CD4-positive, alpha-beta T cell (primary cell): ENCODE measurements at regions not wholly inside any gene's neighbourhood (a gene's known extent, or its start where the extent isn't known, plus 50 kb on each side); places are given as distances from the start of the nearest gene placed in this dataset.

Source experiments
- ATAC-seq: fragments of 200-7000 bp; cut with Tn5 transposase; one replicate; pipeline ENCODE4 v1.10.0; 2022; ENCODE audit warnings: mild to moderate bottlenecking; ENCODE audit not compliant: poor library complexity
- CTCF ChIA-PET: fragments of 350-600 bp; sonication (Branson Sonifier 250); formaldehyde crosslinking; loops from one replicate; lab custom pipeline; 2021; ENCODE audit warnings: antibody characterized with exemption, inconsistent platforms; lab: Charles Lee
- POLR2A ChIA-PET: fragments of 350-600 bp; sonication (Branson Sonifier 250); formaldehyde crosslinking; loops from one replicate; lab custom pipeline; 2021; ENCODE audit warnings: antibody characterized with exemption, inconsistent platforms; lab: Charles Lee
- DNase-seq, 14 experiments: peaks; one replicate each; pipeline ENCODE4 v3.0.0-alpha.2; 2013 to 2020; ENCODE audit warnings: mixed read lengths in 2 of 14
- H3K27ac ChIP-seq, 2 donors: one replicate each; pipeline versions ENCODE4 v1.5.1 to v1.7.0; 2013; ENCODE audit warnings: low read length in 2 of 2, low read depth in 1 of 2, mild to moderate bottlenecking in 1 of 2
- H3K27me3 ChIP-seq, 2 experiments: 1 replicate in 1 of 2; 2 replicates in 1 of 2; pipeline versions ENCODE4 v1.6.1 to v1.7.0; 2013; ENCODE audit warnings: low read length in 2 of 2, control low read depth in 1 of 2, mild to moderate bottlenecking in 1 of 2, moderate library complexity in 1 of 2; ENCODE audit not compliant: insufficient read depth in 2 of 2, control insufficient read depth in 1 of 2
- H3K36me3 ChIP-seq: one replicate; pipeline ENCODE4 v1.6.1; 2013; ENCODE audit warnings: low read length, control low read depth; ENCODE audit not compliant: insufficient read depth
- H3K4me1 ChIP-seq: one replicate; pipeline ENCODE4 v1.6.1; 2013; ENCODE audit warnings: low read length, control low read depth; ENCODE audit not compliant: insufficient read depth
- H3K4me3 ChIP-seq: one replicate; pipeline ENCODE4 v1.5.1; 2013; ENCODE audit warnings: mild to moderate bottlenecking, low read length, moderate library complexity
- H3K9me3 ChIP-seq, 2 experiments: 1 replicate in 1 of 2; 2 replicates in 1 of 2; pipeline versions ENCODE4 v1.6.1 to v1.7.0; 2013; ENCODE audit warnings: low read length in 2 of 2, mild to moderate bottlenecking in 2 of 2, control low read depth in 1 of 2, moderate library complexity in 1 of 2; ENCODE audit not compliant: control insufficient read depth in 1 of 2, insufficient read depth in 1 of 2
- H3K27ac Mint-ChIP-seq: one replicate; pipeline ENCODE4 v1.8.0; 2020; ENCODE audit warnings: mixed read lengths
- H3K27me3 Mint-ChIP-seq: one replicate; pipeline ENCODE4 v1.8.0; 2021; ENCODE audit warnings: mixed read lengths
- H3K36me3 Mint-ChIP-seq: one replicate; pipeline ENCODE4 v1.8.0; 2021; ENCODE audit warnings: low read depth, mixed read lengths
- H3K4me1 Mint-ChIP-seq: one replicate; pipeline ENCODE4 v1.8.0; 2021; ENCODE audit warnings: low read depth, mixed read lengths
- H3K4me3 Mint-ChIP-seq: one replicate; pipeline ENCODE4 v1.8.0; 2020; ENCODE audit warnings: mild to moderate bottlenecking, mixed read lengths
- H3K9me3 Mint-ChIP-seq: one replicate; pipeline ENCODE4 v1.8.0; 2020; ENCODE audit warnings: mixed read lengths
- intact Hi-C, 2 experiments: fragments of 100-400 bp; cut with DNase I in 1 of 2; cut with micrococcal nuclease in 1 of 2; formaldehyde crosslinking; loops; one replicate each; pipeline versions ENCODE4 v1.15.1 to v1.9.0; 2023 to 2025; cut with DNase I, micrococcal nuclease
- TF ChIP-seq, protein P1 (sequence below): fragments of 200-600 bp; IDR thresholded peaks from one replicate; pipeline ENCODE4 v1.8.0; 2022; ENCODE audit warnings: antibody characterized with exemption, mild to moderate bottlenecking

DNA sequence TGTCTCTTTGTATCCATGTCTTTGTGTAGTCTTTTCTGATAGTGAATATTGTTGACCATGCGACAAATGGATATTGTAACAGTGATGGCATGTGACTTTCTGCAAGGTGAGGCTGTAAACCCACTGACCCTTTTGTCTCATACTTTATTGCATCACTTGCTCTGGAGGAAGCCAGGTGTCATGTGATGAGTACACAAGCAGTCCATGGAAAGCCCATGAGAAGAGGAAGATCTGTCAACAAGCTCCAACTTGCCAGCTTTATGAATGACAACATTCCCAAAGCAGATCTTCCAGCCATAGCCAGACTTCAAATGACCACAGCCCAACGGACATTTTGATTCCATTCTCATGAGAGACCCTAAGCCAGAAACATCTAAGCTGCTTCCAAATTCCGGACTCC is 450.1 kb upstream of the ACTBL2 start:
- TF ChIP-seq, protein P1, sequence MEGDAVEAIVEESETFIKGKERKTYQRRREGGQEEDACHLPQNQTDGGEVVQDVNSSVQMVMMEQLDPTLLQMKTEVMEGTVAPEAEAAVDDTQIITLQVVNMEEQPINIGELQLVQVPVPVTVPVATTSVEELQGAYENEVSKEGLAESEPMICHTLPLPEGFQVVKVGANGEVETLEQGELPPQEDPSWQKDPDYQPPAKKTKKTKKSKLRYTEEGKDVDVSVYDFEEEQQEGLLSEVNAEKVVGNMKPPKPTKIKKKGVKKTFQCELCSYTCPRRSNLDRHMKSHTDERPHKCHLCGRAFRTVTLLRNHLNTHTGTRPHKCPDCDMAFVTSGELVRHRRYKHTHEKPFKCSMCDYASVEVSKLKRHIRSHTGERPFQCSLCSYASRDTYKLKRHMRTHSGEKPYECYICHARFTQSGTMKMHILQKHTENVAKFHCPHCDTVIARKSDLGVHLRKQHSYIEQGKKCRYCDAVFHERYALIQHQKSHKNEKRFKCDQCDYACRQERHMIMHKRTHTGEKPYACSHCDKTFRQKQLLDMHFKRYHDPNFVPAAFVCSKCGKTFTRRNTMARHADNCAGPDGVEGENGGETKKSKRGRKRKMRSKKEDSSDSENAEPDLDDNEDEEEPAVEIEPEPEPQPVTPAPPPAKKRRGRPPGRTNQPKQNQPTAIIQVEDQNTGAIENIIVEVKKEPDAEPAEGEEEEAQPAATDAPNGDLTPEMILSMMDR, result no peak
- H3K4me3 ChIP-seq, result no peak overlapping the region
- peaks cover 3% of the 10 kb centered on the region for H3K27me3 Mint-ChIP-seq
- H3K9me3 Mint-ChIP-seq, result no peaks in the 10 kb centered on the region
- peaks cover 0 to 5% of the 10 kb centered on the region in 2 experiments for H3K27me3 ChIP-seq
- H3K27ac Mint-ChIP-seq, result no peak overlapping the region
- POLR2A ChIA-PET, result no interaction called here
- no peaks in the 10 kb centered on the region for H3K36me3 ChIP-seq
- CTCF ChIA-PET, result no interaction called here
- no peak overlapping the region for H3K27ac ChIP-seq
- DNase-seq, result no peak
- intact Hi-C loops, result no loop called here
- ATAC-seq, result no peak
- no peaks in the 10 kb centered on the region for H3K4me1 ChIP-seq
- H3K4me3 Mint-ChIP-seq, result no peak overlapping the region
- H3K4me1 Mint-ChIP-seq, result no peaks in the 10 kb centered on the region
- no peaks in the 10 kb centered on the region for H3K36me3 Mint-ChIP-seq
- H3K9me3 ChIP-seq, result peaks cover 0 to 4% of the 10 kb centered on the region in 2 experiments

DNA sequence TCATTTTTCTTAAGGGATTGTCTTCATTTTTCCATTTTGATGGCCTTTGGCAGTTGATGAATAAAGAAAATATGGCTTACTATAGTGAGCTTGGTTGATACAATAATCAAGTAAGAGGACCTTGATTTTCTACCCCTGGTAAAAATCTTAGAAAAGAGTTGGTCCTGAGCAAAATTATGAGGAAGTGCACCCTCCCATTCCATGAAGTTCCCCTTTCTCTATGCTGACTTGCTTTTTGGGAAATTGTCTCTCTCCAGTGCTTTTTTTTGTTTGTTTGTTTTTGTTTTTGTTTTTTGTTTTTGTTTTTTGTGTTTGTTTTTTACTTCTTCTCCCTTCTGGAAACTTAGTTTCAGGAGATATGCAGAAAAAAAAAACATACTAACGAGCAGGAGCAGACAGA is 449.2 kb upstream of the ACTBL2 start:
- Histone ChIP-seq H3K27me3 (no peaks in the 10 kb centered on the region), H3K9me3 (peaks cover 0 to 4% of the 10 kb centered on the region in 2 experiments), H3K36me3 (no peaks in the 10 kb centered on the region), H3K4me3 (no peak overlapping the region), H3K4me1 (no peaks in the 10 kb centered on the region), H3K27ac (no peak overlapping the region)
- Mint-ChIP-seq H3K9me3 (no peaks in the 10 kb centered on the region), H3K27me3 (peaks cover 3% of the 10 kb centered on the region), H3K4me1 (no peaks in the 10 kb centered on the region), H3K27ac (no peak overlapping the region), H3K36me3 (no peaks in the 10 kb centered on the region), H3K4me3 (no peak overlapping the region)
- intact Hi-C loops, result no loop called here
- ATAC-seq (no peak), DNase-seq (no peak)
- TF ChIP-seq, protein P1, result no peak
- POLR2A ChIA-PET, result no interaction called here
- CTCF ChIA-PET, result no interaction called here

DNA sequence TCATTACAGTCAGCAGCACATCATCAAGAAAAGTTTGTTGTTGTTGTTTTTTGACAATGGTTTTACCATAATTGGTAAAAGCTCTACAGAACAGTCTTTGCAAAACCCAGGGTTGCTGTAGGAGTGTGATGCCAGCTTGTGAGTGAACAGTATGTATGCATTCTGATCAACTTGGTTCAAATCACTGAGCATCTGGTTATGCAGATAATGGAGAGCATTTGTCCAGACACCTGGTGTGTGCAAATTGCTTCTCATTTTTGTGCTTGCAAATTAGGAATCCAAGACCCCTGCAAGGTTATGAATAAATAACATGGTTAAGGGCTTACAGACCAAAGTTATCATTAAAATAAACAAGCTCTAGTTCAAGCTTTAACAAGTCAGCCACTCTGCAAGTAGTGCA is 448.7 kb upstream of the ACTBL2 start:
- ChIA-PET CTCF (no interaction called here), POLR2A (no interaction called here)
- TF ChIP-seq, protein P1, result no peak
- H3K27me3 ChIP-seq, result no peaks in the 10 kb centered on the region
- no peaks in the 10 kb centered on the region for H3K36me3 Mint-ChIP-seq
- no peak overlapping the region for H3K4me3 ChIP-seq
- no peaks in the 10 kb centered on the region for H3K4me1 Mint-ChIP-seq
- no peak for DNase-seq
- no peaks in the 10 kb centered on the region for H3K36me3 ChIP-seq
- no peaks in the 10 kb centered on the region for H3K9me3 Mint-ChIP-seq
- H3K4me1 ChIP-seq, result no peaks in the 10 kb centered on the region
- peaks cover 3% of the 10 kb centered on the region for H3K27me3 Mint-ChIP-seq
- no peak overlapping the region for H3K27ac Mint-ChIP-seq
- intact Hi-C loops, result no loop called here
- H3K4me3 Mint-ChIP-seq, result no peak overlapping the region
- peaks cover 0 to 4% of the 10 kb centered on the region in 2 experiments for H3K9me3 ChIP-seq
- ATAC-seq, result no peak
- H3K27ac ChIP-seq, result no peak overlapping the region
